ENCODE measurements at regions not wholly inside any gene's neighbourhood (a gene's known extent, or its start where the extent isn't known, plus 50 kb on each side); places are given as distances from the start of the nearest gene placed in this dataset.

GRCh38 chr16:85187002-85187401, 74.7 kb upstream of the CIBAR2 start:
- peak; percentile 89 for DNase-seq
- Histone ChIP-seq H3K9ac (ENCODE audit: low read depth, low read length) (no peak overlapping the region), H2AK5ac (ENCODE audit: low read depth, low read length) (peak overlapping the region; percentile 91), H4K91ac (ENCODE audit: insufficient read depth, low read depth, low read length) (peak overlapping the region; percentile 63), H2BK120ac (ENCODE audit: low read depth, low read length) (peak overlapping the region; percentile 70), H4K20me1 (ENCODE audit: insufficient read depth, low read length) (peaks cover 34% of the 10 kb centered on the region), H3K18ac (ENCODE audit: low read depth, low read length) (peak overlapping the region; percentile 66), H3K56ac (ENCODE audit: extremely low read depth, insufficient read depth, low read length) (peak overlapping the region; percentile 49; the same call in 1 of the 2 replicates), H3K27me3 (ENCODE audit: control insufficient read depth, insufficient read depth, low read length) (no peaks in the 10 kb centered on the region), H4K8ac (ENCODE audit: low read depth in 2 of 2, low read length in 2 of 2) (peak overlapping the region in 1 of 2 experiments; percentile 90; a peak in 3 of 4 replicates), H2BK5ac (ENCODE audit: low read depth, low read length, poor library complexity, severe bottlenecking) (peak overlapping the region; percentile 87), H2AK9ac (replicated peaks; ENCODE audit: low read depth, low read length, poor library complexity) (peak overlapping the region; percentile 53), H4K5ac (ENCODE audit: low read depth, low read length) (peak overlapping the region; percentile 44), H2BK15ac (ENCODE audit: low read depth, low read length) (peak overlapping the region; percentile 88; the same call in 2 of the 3 replicates), H3K9me1 (ENCODE audit: insufficient read depth, low read length) (peaks cover 33% of the 10 kb centered on the region), H3K79me1 (ENCODE audit: low read depth in 1 of 2, low read length in 2 of 2) (peaks cover 51 to 84% of the 10 kb centered on the region in 2 experiments), H3K4me3 (ENCODE audit: insufficient read depth, low read depth, low read length) (no peak overlapping the region), H3K4me1 (ENCODE audit: control insufficient read depth, insufficient read depth, low read length) (peaks cover 10% of the 10 kb centered on the region), H3K4me2 (ENCODE audit: low read depth, low read length) (0 out of 2 replicates have a peak overlapping the region, but pooled peaks have one; percentile 23), H2BK20ac (ENCODE audit: low read depth, low read length) (peak overlapping the region; percentile 86), H2AFZ (replicated peaks; ENCODE audit: low read length, poor library complexity) (peak overlapping the region; percentile 79), H3K23ac (ENCODE audit: low read depth, low read length) (no peak overlapping the region; the same call in 1 of the 2 replicates), H3K36me3 (ENCODE audit: control insufficient read depth, insufficient read depth, low read length) (peaks cover 27% of the 10 kb centered on the region), H3K9me3 (ENCODE audit: control insufficient read depth, insufficient read depth, low read length) (peaks cover 9% of the 10 kb centered on the region), H3K14ac (replicated peaks; ENCODE audit: low read depth, low read length) (0 out of 2 replicates have a peak overlapping the region, but pooled peaks have one; percentile 46), H3K27ac (ENCODE audit: insufficient read depth, low read length) (peak overlapping the region; percentile 50), H3K4ac (ENCODE audit: low read depth, low read length) (peak overlapping the region; percentile 74)
- peak; percentile 96 for ATAC-seq (ENCODE audit: low read depth)
- intact Hi-C loops (cut with micrococcal nuclease) (no loop called here), dilution Hi-C loops (cut with HindIII; ENCODE audit: low sequenced_read_pairs, unreplicated experiment) (no loop called here), in situ Hi-C loops (cut with MboI; ENCODE audit: low sequenced_read_pairs) (no loop called here)
- ChIA-PET POLR2A (ENCODE audit: unreplicated experiment) (no interaction called here), CTCF (interaction anchor here (1.0 kb wide), 1 partner anchor 13 kb away, joined by 3 read pairs; no protein-coding TSS in a partner anchor)
- TF ChIP-seq RAD21 (IDR thresholded peaks at IDR 0.05; ENCODE audit: low read length): no peak
- TF ChIP-seq RCOR1 (IDR thresholded peaks at IDR 0.05; ENCODE audit: insufficient replicate concordance, low read length): no peak
- TF ChIP-seq MAZ (IDR thresholded peaks at IDR 0.05; ENCODE audit: borderline replicate concordance, low read depth, low read length): peak; percentile 10; the same call in 1 of the 2 replicates
- TF ChIP-seq USF2 (IDR thresholded peaks at IDR 0.05; ENCODE audit: low read depth, low read length): no peak
- no peak; the same call in 1 of the 2 replicates for TF ChIP-seq NFE2L2 (IDR thresholded peaks at IDR 0.05; ENCODE audit: low read depth, low read length)
- TF ChIP-seq MXI1 (IDR thresholded peaks at IDR 0.05; ENCODE audit: borderline replicate concordance, low read depth, low read length): no peak
- no peak for TF ChIP-seq CEBPB (IDR thresholded peaks at IDR 0.05; ENCODE audit: low read depth, low read length)
- no peak for TF ChIP-seq FOS (IDR thresholded peaks at IDR 0.05; ENCODE audit: low read depth, low read length)
- no peak for TF ChIP-seq CHD1 (IDR thresholded peaks at IDR 0.05; ENCODE audit: low read depth, low read length)
- peak; percentile 84 for TF ChIP-seq MAFK (IDR thresholded peaks at IDR 0.05; ENCODE audit: low read depth, low read length)
- no peak for TF ChIP-seq BHLHE40 (IDR thresholded peaks at IDR 0.05; ENCODE audit: low read depth, low read length)
- TF ChIP-seq POLR2A (IDR thresholded peaks at IDR 0.05; ENCODE audit: low read depth, low read length): no peak
- WGBS, 2 experiments (ENCODE audit: extremely low coverage in 2 of 2, insufficient read length in 1 of 2): 36% methylated on average over 6 of the region's 13 CpGs; no CpG with 5 or more reads in 1 of the 2 experiments
- BruUV-seq (replicated peaks): no TSS peak

Measured in IMR-90 (cell line).